Fibroblast of skin of abdomen (primary cell): ENCODE measurements at regions not wholly inside any gene's neighbourhood (a gene's known extent, or its start where the extent isn't known, plus 50 kb on each side); places are given as distances from the start of the nearest gene placed in this dataset.

ENCODE experiments used
- DNase-seq: peaks from one replicate; pipeline ENCODE4 v3.0.0-alpha.2; 2013

DNA sequence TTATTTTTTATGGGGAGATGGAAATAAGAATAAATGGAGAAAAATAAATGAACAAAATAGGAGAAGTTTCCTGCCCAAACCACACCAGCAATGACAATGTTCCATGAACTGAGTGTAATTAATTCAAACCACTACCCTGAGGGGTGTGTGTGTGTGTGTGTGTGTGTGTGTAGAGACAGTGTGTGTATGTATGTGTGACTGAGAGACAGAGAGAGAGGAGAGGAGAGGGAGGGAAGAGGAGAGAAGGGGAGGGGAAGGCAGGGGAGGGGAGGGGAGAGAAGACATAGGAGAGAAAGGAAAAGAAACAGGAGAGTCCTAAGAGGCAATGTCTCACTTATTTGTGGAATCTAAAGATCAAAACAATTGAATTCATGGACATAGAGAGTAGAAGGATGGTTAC, 65.0 kb upstream of the POU2AF1 start:
- DNase-seq, result no peak

DNA sequence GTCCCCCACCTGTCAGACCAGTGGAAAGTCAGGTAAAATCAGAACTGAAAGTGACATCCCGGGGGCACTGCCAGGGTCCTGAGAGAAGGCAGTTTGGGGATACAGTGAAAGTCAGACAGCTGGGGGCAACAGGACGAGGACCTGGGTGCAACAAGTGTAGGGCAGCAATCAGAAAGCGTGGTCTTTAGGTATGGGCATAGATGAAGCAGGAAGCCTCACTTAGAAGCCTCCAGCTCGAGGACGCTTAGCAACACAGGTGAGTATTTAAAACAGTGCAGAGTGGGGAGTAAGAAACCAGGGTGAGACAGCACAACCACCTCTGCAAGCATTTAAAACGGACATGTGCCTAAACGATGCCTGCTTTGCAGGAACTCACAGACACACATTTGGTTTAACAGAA, 64.6 kb upstream of the POU2AF1 start:
- DNase-seq, result no peak

GRCh38 chr11:111443032-111443431, 64.0 kb upstream of the POU2AF1 start:
- no peak for DNase-seq

- DNase-seq, result peak; percentile 51
These were observed 62.4 kb upstream of the POU2AF1 start for GRCh38 chr11:111441443-111441842.

DNA sequence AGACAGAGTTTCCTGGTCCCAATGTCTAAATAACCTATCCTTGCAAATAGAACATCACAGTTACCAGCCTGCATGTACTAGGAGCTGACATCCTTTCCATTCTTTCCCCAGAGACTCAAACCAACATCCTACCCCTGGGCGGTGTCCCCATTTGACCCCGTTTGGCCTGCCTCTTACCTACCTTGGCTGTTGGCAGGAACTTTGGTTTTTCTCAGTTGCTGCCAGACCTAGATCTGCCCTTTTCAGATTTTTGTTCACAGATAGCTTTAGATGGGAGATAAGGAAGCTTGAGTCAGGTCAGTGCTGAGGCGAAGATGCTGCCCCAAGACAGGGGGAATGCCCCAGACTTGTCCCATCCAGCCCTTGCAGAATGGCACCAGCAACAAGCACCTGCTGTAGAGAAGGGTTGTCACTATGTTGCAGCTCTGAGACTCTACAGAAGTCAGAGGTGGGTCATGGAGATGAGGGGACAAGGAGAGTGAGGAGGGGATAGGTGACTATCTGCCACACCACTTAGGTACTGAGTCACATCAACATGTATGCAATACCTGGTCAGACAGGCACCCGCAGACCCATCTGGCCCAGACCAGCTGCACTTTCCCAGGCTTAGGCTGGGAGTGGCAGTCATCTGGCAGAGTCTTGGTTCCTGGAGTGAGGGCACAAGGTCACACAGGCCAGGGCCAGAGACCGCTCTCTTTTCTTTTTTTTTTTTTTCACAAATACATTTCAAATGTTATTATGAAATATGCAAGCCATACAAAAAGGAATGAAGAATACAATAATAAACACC, 61.5 kb upstream of the POU2AF1 start:
- no peak for DNase-seq

DNA sequence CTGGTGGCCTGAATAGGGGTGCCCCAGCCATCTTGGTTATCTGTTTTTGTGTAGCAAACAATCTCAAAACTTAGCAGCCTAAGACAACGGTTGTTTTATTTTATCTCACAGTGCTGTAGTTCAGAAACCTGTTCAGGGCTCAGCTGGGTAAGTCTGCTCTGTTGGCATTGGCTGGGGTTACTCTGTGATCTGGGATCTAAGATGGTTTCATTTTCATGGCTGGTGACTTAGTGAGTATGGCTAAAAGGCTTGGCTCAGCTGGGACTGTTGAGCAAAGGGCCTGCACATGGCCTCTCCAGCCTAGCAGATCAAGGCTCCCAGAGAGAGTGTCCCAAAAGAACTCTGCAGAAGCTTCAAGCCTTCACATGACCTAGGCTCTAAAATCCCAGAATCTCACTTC, 60.8 kb upstream of the POU2AF1 start:
- no peak for DNase-seq

GRCh38 chr11:111438846-111439520, 59.9 kb upstream of the POU2AF1 start:
- DNase-seq, result no peak

- no peak for DNase-seq
These were observed 59.1 kb upstream of the POU2AF1 start for GRCh38 chr11:111438168-111438567.

DNA sequence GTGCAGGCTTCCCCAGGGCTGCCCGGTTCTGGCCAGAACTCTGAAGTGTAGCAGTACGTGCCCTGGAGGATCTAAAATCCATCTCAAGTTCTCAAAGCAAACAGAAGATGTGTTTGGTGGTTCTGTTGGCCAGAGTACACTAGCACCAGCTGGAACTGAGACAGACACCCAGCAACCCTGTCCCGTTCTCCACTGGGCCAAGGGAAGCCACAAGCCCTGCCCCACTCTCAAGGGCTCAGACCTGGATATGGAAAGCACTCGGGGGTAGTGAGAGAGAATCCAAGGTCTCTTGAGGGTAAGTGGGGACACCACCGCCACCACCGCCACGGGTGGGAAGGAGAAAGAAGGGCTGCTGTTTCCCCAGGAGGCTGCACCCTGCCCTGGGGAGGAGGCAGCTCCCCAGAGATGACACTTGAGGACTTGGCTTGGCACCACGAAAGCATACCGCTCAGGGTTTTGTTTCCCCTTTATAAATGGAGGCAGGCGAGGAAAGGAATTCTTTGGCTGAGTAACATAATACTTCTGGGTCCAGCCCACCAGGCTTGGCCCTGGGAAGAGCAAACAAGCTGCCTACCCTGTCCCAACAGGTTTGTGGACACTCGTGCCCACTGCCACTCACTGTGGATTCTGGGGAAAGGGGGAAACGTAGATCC, 56.1 kb upstream of the POU2AF1 start:
- no peak for DNase-seq

DNA sequence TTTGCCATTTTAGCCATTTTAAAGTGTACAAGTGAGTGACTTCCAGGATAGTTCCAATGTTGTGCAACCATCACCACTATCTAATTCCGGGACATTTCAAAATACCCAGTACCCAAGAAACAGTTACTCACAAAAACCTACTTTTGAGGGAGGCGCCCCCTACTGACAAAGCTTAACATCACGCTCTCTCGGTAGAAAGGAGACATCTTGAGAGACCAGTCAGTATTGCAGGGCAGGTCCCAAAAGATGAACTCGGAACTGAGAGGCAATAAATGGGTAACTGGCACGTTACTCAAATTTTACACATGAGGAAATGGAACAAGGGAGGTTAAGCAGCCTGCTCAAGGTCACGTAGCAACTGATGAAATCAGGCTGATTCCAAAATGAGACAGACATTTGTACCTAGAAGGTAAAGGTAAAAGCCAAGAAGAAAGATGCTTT, 50.0 kb upstream of the POU2AF1 start:
- peak; percentile 23 for DNase-seq
